Fibroblast of lung (primary cell): ENCODE measurements at regions not wholly inside any gene's neighbourhood (a gene's known extent, or its start where the extent isn't known, plus 50 kb on each side); places are given as distances from the start of the nearest gene placed in this dataset.

ENCODE experiments used
- CTCF ChIP-seq, 2 donors: IDR thresholded peaks in 1 of 2; conservative IDR thresholded peaks in 1 of 2; 1 replicate in 1 of 2; 2 replicates in 1 of 2; pipeline ENCODE4 v1.5.1; 2011 to 2012; ENCODE audit warnings: low read length in 2 of 2, control low read depth in 1 of 2, inconsistent platforms in 1 of 2, low read depth in 1 of 2, mild to moderate bottlenecking in 1 of 2
- EZH2 ChIP-seq: IDR thresholded peaks from 2 replicates; pipeline ENCODE4 v1.5.1; 2012; ENCODE audit warnings: low read length, control low read depth, mild to moderate bottlenecking; ENCODE audit errors: missing control alignments

- TF ChIP-seq CTCF (conservative IDR thresholded peaks at IDR 0.05 in 1 of 2, IDR thresholded peaks at IDR 0.05 in 1 of 2; ENCODE audit: low read depth in 1 of 2, low read length in 2 of 2), result no peak
- no peak for TF ChIP-seq EZH2
Measured at GRCh38 chr6:3671382-3671781, 80.1 kb downstream of the PXDC1 start.
